Fibroblast of pulmonary artery (primary cell): ENCODE measurements at regions not wholly inside any gene's neighbourhood (a gene's known extent, or its start where the extent isn't known, plus 50 kb on each side); places are given as distances from the start of the nearest gene placed in this dataset.
"Not testable (repeated sequence)": the region's sequence is repeated elsewhere in the genome, so short reads cannot be mapped to it uniquely, and the experiment has no call there.

Experiments
- DNase-seq: peaks from one replicate; pipeline ENCODE4 v3.0.0-alpha.2; 2010; ENCODE audit warnings: low read depth
- H3K4me3 ChIP-seq: replicated peaks from 2 replicates; pipeline ENCODE4 v1.5.1; 2011; ENCODE audit warnings: low read depth, mild to moderate bottlenecking, control low read depth, low read length, moderate library complexity
- CTCF ChIP-seq: IDR thresholded peaks from 2 replicates; pipeline ENCODE4 v1.5.1; 2011; ENCODE audit warnings: mild to moderate bottlenecking, control low read depth, low read length, inconsistent platforms; ENCODE audit errors: missing control alignments

- TF ChIP-seq CTCF = no peak
- no peak overlapping the region for H3K4me3 ChIP-seq
- DNase-seq = no peak
Measured at GRCh38 chr10:16156681-16157080, 280.1 kb upstream of the PTER start.

- H3K4me3 ChIP-seq, DNase-seq: not testable (repeated sequence)
Measured at GRCh38 chr10:16165067-16165466, 271.7 kb upstream of the PTER start.

- H3K4me3 ChIP-seq = no peak overlapping the region
- TF ChIP-seq CTCF = no peak
- DNase-seq = no peak
Measured at GRCh38 chr10:16182144-16182543, 254.7 kb upstream of the PTER start.

GRCh38 chr10:16182688-16183087, 254.1 kb upstream of the PTER start:
- H3K4me3 ChIP-seq = no peak overlapping the region
- TF ChIP-seq CTCF = no peak
- no peak for DNase-seq

- no peak for TF ChIP-seq CTCF
- H3K4me3 ChIP-seq = no peak overlapping the region
- no peak for DNase-seq
Measured at GRCh38 chr10:16184096-16184597, 252.7 kb upstream of the PTER start.

- TF ChIP-seq CTCF = no peak
- DNase-seq = no peak
- H3K4me3 ChIP-seq = no peak overlapping the region
Measured at GRCh38 chr10:16184906-16185305, 251.9 kb upstream of the PTER start.

- H3K4me3 ChIP-seq = no peak overlapping the region
- no peak for TF ChIP-seq CTCF
- DNase-seq = no peak
Measured at GRCh38 chr10:16186564-16186963, 250.2 kb upstream of the PTER start.
